ENCODE measurements at regions not wholly inside any gene's neighbourhood (a gene's known extent, or its start where the extent isn't known, plus 50 kb on each side); places are given as distances from the start of the nearest gene placed in this dataset.

- TF ChIP-seq POLR2A (IDR thresholded peaks at IDR 0.05) = no peak
- TF ChIP-seq CTCF (IDR thresholded peaks at IDR 0.05) = no peak
Measured at GRCh38 chr9:24817756-24818155, 272.1 kb upstream of the IZUMO3 start.
